ENCODE measurements at regions not wholly inside any gene's neighbourhood (a gene's known extent, or its start where the extent isn't known, plus 50 kb on each side); places are given as distances from the start of the nearest gene placed in this dataset.
"Not testable (repeated sequence)": the region's sequence is repeated elsewhere in the genome, so short reads cannot be mapped to it uniquely, and the experiment has no call there.

- not testable (repeated sequence) for TF ChIP-seq CTCF (conservative IDR thresholded peaks at IDR 0.05; ENCODE audit: low read length); EZH2phosphoT487 (IDR thresholded peaks at IDR 0.05; ENCODE audit: borderline replicate concordance)
These were observed 333.8 kb downstream of the CENPW start for GRCh38 chr6:126673749-126674148.
